Bronchial epithelial cell (primary cell): ENCODE measurements at regions not wholly inside any gene's neighbourhood (a gene's known extent, or its start where the extent isn't known, plus 50 kb on each side); places are given as distances from the start of the nearest gene placed in this dataset.

Experiments
- DNase-seq: peaks from one replicate; pipeline ENCODE4 v3.0.0-alpha.2; 2010; ENCODE audit warnings: low read depth
- FAIRE-seq: peaks from 2 replicates; lab custom pipeline; 2011; peaks lifted over from hg19 to GRCh38; lab: Jason Lieb, UNC
- H3K27me3 ChIP-seq: 2 replicates; pipeline ENCODE4 v1.5.1; 2011; ENCODE audit warnings: low read length; ENCODE audit not compliant: control insufficient read depth, insufficient read depth
- H3K36me3 ChIP-seq: 2 replicates; pipeline ENCODE4 v1.5.1; 2011; ENCODE audit warnings: low read length; ENCODE audit not compliant: control insufficient read depth, insufficient read depth
- H3K4me3 ChIP-seq: 2 replicates; pipeline ENCODE4 v1.5.1; 2011; ENCODE audit warnings: mild to moderate bottlenecking, low read depth, low read length, control low read depth
- CTCF ChIP-seq: IDR thresholded peaks from 2 replicates; pipeline ENCODE4 v1.5.1; 2011; ENCODE audit warnings: mild to moderate bottlenecking, moderate library complexity, low read length, control low read depth, inconsistent platforms; ENCODE audit not compliant: insufficient read depth, severe bottlenecking

- DNase-seq (no peak), FAIRE-seq (no peak)
- Histone ChIP-seq H3K27me3 (peaks cover 2% of the 10 kb centered on the region), H3K4me3 (no peak overlapping the region), H3K36me3 (no peaks in the 10 kb centered on the region)
- TF ChIP-seq CTCF = no peak
These were observed 76.6 kb downstream of the GPR88 start for GRCh38 chr1:100614570-100614969.

- Histone ChIP-seq H3K36me3 (no peaks in the 10 kb centered on the region), H3K4me3 (no peak overlapping the region), H3K27me3 (peaks cover 2% of the 10 kb centered on the region)
- TF ChIP-seq CTCF = no peak
- DNase-seq (no peak), FAIRE-seq (peak; percentile 47)
These were observed 77.7 kb downstream of the GPR88 start for GRCh38 chr1:100615686-100616085.

GRCh38 chr1:100616121-100616621 lies 78.2 kb downstream of the GPR88 start:
- Histone ChIP-seq H3K36me3 (no peaks in the 10 kb centered on the region), H3K4me3 (no peak overlapping the region), H3K27me3 (peaks cover 2% of the 10 kb centered on the region)
- DNase-seq (no peak), FAIRE-seq (no peak)
- no peak for TF ChIP-seq CTCF

- H3K36me3 ChIP-seq = no peaks in the 10 kb centered on the region
- FAIRE-seq (peak; percentile 43), DNase-seq (peak; percentile 98)
- H3K27me3 ChIP-seq = no peaks in the 10 kb centered on the region
- no peak for TF ChIP-seq CTCF
- H3K4me3 ChIP-seq = no peak overlapping the region
These were observed 84.1 kb downstream of the GPR88 start for GRCh38 chr1:100622037-100622436.

GRCh38 chr1:100622506-100622905 lies 84.6 kb downstream of the GPR88 start:
- FAIRE-seq = no peak
- TF ChIP-seq CTCF = no peak
- Histone ChIP-seq H3K27me3 (no peaks in the 10 kb centered on the region), H3K36me3 (no peaks in the 10 kb centered on the region), H3K4me3 (no peak overlapping the region)
- no peak for DNase-seq
